ENCODE measurements at regions not wholly inside any gene's neighbourhood (a gene's known extent, or its start where the extent isn't known, plus 50 kb on each side); places are given as distances from the start of the nearest gene placed in this dataset.

DNA sequence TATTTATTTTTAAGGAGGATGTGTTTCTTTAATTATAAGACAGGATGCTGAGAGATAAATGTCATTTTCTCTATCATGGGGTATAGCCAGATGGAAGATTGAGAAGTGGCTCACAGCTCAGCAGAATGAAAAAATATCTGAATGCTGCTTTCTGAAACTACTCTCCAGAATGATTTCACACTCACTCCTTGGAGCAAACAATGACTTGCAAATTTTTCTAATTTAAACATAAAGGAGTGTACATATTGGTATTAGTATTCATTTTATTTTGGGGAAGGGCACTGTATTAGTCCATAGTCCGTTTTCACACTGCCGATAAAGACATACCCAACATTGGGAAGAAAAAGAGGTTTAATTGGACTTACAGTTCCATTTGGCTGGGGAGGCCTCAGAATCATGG lies 52.4 kb upstream of the TRIM26 start:
- Histone ChIP-seq H3K4me3 (ENCODE audit: control extremely low read depth in 1 of 5, extremely low read depth in 1 of 5, insufficient read depth in 1 of 5, low read depth in 2 of 5, low read length in 4 of 5) (no peak overlapping the region), H2AFZ (ENCODE audit: insufficient read depth, low read depth, low read length, poor library complexity, severe bottlenecking) (no peak overlapping the region), H3K27me3 (replicated peaks in 1 of 4; ENCODE audit: control extremely low read depth in 1 of 4, control insufficient read depth in 3 of 4, insufficient read depth in 4 of 4, low read length in 3 of 4) (no peaks in the 10 kb centered on the region), H3K9me3 (ENCODE audit: control extremely low read depth in 1 of 3, control insufficient read depth in 2 of 3, insufficient read depth in 1 of 3, low read length in 2 of 3) (no peaks in the 10 kb centered on the region), H3K9ac (ENCODE audit: low read length) (no peak overlapping the region), H3K4me1 (ENCODE audit: control insufficient read depth in 2 of 2, insufficient read depth in 2 of 2, low read length in 2 of 2) (peaks cover 3 to 9% of the 10 kb centered on the region in 2 donors), H4K20me1 (ENCODE audit: control insufficient read depth, insufficient read depth, low read length, poor library complexity, severe bottlenecking) (no peaks in the 10 kb centered on the region), H3K4me2 (replicated peaks; ENCODE audit: low read depth, low read length, poor library complexity, severe bottlenecking) (no peak overlapping the region), H3K79me2 (ENCODE audit: control insufficient read depth, insufficient read depth, low read length) (peaks cover 11% of the 10 kb centered on the region), H3K27ac (ENCODE audit: low read length in 2 of 2) (no peak overlapping the region), H3K36me3 (replicated peaks in 1 of 2; ENCODE audit: control extremely low read depth in 1 of 2, control insufficient read depth in 1 of 2, extremely low read depth in 1 of 2, insufficient read depth in 2 of 2, low read length in 1 of 2) (peaks cover 0 to 38% of the 10 kb centered on the region in 2 experiments)
- 100% methylated on average over 2 of the region's 2 CpGs for WGBS (ENCODE audit: insufficient coverage)
- ChIA-PET CTCF (no interaction called here), POLR2A (no interaction called here)
- no peak overlapping the region for H3K27ac Mint-ChIP-seq
- no peak for ATAC-seq (ENCODE audit: low read depth)
- H3K4me3 Mint-ChIP-seq: no peak overlapping the region
- H3K4me1 Mint-ChIP-seq: peaks cover 13% of the 10 kb centered on the region
- no peak for TF ChIP-seq EZH2 (IDR thresholded peaks at IDR 0.05; ENCODE audit: borderline replicate concordance, insufficient read depth, low read depth, low read length, poor library complexity, severe bottlenecking)
- TF ChIP-seq, protein P1, sequence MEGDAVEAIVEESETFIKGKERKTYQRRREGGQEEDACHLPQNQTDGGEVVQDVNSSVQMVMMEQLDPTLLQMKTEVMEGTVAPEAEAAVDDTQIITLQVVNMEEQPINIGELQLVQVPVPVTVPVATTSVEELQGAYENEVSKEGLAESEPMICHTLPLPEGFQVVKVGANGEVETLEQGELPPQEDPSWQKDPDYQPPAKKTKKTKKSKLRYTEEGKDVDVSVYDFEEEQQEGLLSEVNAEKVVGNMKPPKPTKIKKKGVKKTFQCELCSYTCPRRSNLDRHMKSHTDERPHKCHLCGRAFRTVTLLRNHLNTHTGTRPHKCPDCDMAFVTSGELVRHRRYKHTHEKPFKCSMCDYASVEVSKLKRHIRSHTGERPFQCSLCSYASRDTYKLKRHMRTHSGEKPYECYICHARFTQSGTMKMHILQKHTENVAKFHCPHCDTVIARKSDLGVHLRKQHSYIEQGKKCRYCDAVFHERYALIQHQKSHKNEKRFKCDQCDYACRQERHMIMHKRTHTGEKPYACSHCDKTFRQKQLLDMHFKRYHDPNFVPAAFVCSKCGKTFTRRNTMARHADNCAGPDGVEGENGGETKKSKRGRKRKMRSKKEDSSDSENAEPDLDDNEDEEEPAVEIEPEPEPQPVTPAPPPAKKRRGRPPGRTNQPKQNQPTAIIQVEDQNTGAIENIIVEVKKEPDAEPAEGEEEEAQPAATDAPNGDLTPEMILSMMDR (IDR thresholded peaks at IDR 0.05): no peak
- intact Hi-C loops (cut with micrococcal nuclease): no loop called here
- H3K27me3 Mint-ChIP-seq: no peaks in the 10 kb centered on the region
- no peaks in the 10 kb centered on the region for H3K9me3 Mint-ChIP-seq (ENCODE audit: insufficient read depth)
- DNase-seq: no peak

DNA sequence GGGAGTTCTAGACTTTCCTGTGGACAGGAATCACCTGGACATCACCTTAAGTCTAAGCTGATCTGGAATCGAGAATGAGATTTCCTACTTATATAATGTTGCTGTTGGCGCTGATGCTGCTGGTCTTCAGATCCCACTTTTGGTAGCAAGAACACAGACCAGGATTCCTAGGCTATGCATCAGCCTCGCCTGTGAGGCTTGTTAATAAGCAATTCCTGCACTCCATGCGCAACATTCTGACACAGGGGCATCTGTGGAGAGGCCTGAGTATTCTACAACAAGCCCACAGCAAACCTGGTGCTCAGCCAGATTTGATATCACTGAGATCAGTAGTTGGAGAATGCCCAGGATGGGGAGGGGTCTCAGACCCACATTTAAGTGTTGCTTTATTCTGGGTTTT lies 52.0 kb upstream of the TRIM26 start:
- Histone ChIP-seq H3K27me3 (replicated peaks in 1 of 4; ENCODE audit: control extremely low read depth in 1 of 4, control insufficient read depth in 3 of 4, insufficient read depth in 4 of 4, low read length in 3 of 4) (no peaks in the 10 kb centered on the region), H3K9ac (ENCODE audit: low read length) (no peak overlapping the region), H2AFZ (ENCODE audit: insufficient read depth, low read depth, low read length, poor library complexity, severe bottlenecking) (no peak overlapping the region), H3K4me2 (replicated peaks; ENCODE audit: low read depth, low read length, poor library complexity, severe bottlenecking) (no peak overlapping the region), H3K9me3 (ENCODE audit: control extremely low read depth in 1 of 3, control insufficient read depth in 2 of 3, insufficient read depth in 1 of 3, low read length in 2 of 3) (no peaks in the 10 kb centered on the region), H3K4me1 (ENCODE audit: control insufficient read depth in 2 of 2, insufficient read depth in 2 of 2, low read length in 2 of 2) (peaks cover 7 to 14% of the 10 kb centered on the region in 2 donors), H3K4me3 (ENCODE audit: control extremely low read depth in 1 of 5, extremely low read depth in 1 of 5, insufficient read depth in 1 of 5, low read depth in 2 of 5, low read length in 4 of 5) (no peak overlapping the region), H3K79me2 (ENCODE audit: control insufficient read depth, insufficient read depth, low read length) (peaks cover 15% of the 10 kb centered on the region), H3K36me3 (replicated peaks in 1 of 2; ENCODE audit: control extremely low read depth in 1 of 2, control insufficient read depth in 1 of 2, extremely low read depth in 1 of 2, insufficient read depth in 2 of 2, low read length in 1 of 2) (peaks cover 0 to 38% of the 10 kb centered on the region in 2 experiments), H3K27ac (ENCODE audit: low read length in 2 of 2) (no peak overlapping the region), H4K20me1 (ENCODE audit: control insufficient read depth, insufficient read depth, low read length, poor library complexity, severe bottlenecking) (no peaks in the 10 kb centered on the region)
- WGBS (ENCODE audit: insufficient coverage): no CpG with 5 or more reads among the region's 4 CpGs
- Mint-ChIP-seq H3K9me3 (ENCODE audit: insufficient read depth) (no peaks in the 10 kb centered on the region), H3K4me3 (no peak overlapping the region), H3K4me1 (peaks cover 15% of the 10 kb centered on the region), H3K27me3 (no peaks in the 10 kb centered on the region), H3K27ac (no peak overlapping the region)
- intact Hi-C loops (cut with micrococcal nuclease): no loop called here
- no peak for DNase-seq
- no peak for ATAC-seq (ENCODE audit: low read depth)
- ChIA-PET CTCF (no interaction called here), POLR2A (no interaction called here)
- TF ChIP-seq EZH2 (IDR thresholded peaks at IDR 0.05; ENCODE audit: borderline replicate concordance, insufficient read depth, low read depth, low read length, poor library complexity, severe bottlenecking): no peak
- TF ChIP-seq, protein P1 (IDR thresholded peaks at IDR 0.05): no peak

Data from B cell (primary cell).